ENCODE measurements at regions not wholly inside any gene's neighbourhood (a gene's known extent, or its start where the extent isn't known, plus 50 kb on each side); places are given as distances from the start of the nearest gene placed in this dataset.

GRCh38 chr3:68129065-68129464 is 474.7 kb upstream of the SUCLG2 start:
- no peak for DNase-seq (ENCODE audit: low read depth in 1 of 2, low spot score in 1 of 2)
- no peaks in the 10 kb centered on the region for H3K9me3 ChIP-seq (ENCODE audit: low read depth)
- no peak overlapping the region for H3K4me3 ChIP-seq
- no peaks in the 10 kb centered on the region for H3K27me3 ChIP-seq
- no peak for TF ChIP-seq CTCF (IDR thresholded peaks at IDR 0.05; ENCODE audit: low read depth, low read length)
- no peaks in the 10 kb centered on the region for H3K36me3 ChIP-seq
- no peaks in the 10 kb centered on the region for H3K4me1 ChIP-seq (ENCODE audit: low read depth)
- no peak overlapping the region for H3K27ac ChIP-seq

- no peak for TF ChIP-seq CTCF (IDR thresholded peaks at IDR 0.05; ENCODE audit: low read depth, low read length)
- DNase-seq (ENCODE audit: low read depth in 1 of 2, low spot score in 1 of 2), result no peak
- no peaks in the 10 kb centered on the region for H3K36me3 ChIP-seq
- no peak overlapping the region for H3K27ac ChIP-seq
- no peak overlapping the region for H3K4me3 ChIP-seq
- no peaks in the 10 kb centered on the region for H3K4me1 ChIP-seq (ENCODE audit: low read depth)
- no peaks in the 10 kb centered on the region for H3K9me3 ChIP-seq (ENCODE audit: low read depth)
- H3K27me3 ChIP-seq, result no peaks in the 10 kb centered on the region
These were observed 468.8 kb upstream of the SUCLG2 start for GRCh38 chr3:68123231-68123630.

- TF ChIP-seq CTCF (IDR thresholded peaks at IDR 0.05; ENCODE audit: low read depth, low read length), result no peak
- DNase-seq (ENCODE audit: low read depth in 1 of 2, low spot score in 1 of 2), result no peak
- Histone ChIP-seq H3K9me3 (ENCODE audit: low read depth) (no peaks in the 10 kb centered on the region), H3K36me3 (no peaks in the 10 kb centered on the region), H3K4me1 (ENCODE audit: low read depth) (no peaks in the 10 kb centered on the region), H3K4me3 (no peak overlapping the region), H3K27me3 (no peaks in the 10 kb centered on the region), H3K27ac (no peak overlapping the region)
These were observed 466.9 kb upstream of the SUCLG2 start for GRCh38 chr3:68121287-68121686.

GRCh38 chr3:68116580-68116979 is 462.2 kb upstream of the SUCLG2 start:
- H3K4me3 ChIP-seq, result no peak overlapping the region
- TF ChIP-seq CTCF (IDR thresholded peaks at IDR 0.05; ENCODE audit: low read depth, low read length), result no peak
- no peaks in the 10 kb centered on the region for H3K36me3 ChIP-seq

GRCh38 chr3:68103811-68104210 is 449.4 kb upstream of the SUCLG2 start:
- Histone ChIP-seq H3K36me3 (no peaks in the 10 kb centered on the region), H3K4me1 (ENCODE audit: low read depth) (no peaks in the 10 kb centered on the region), H3K27ac (no peak overlapping the region), H3K4me3 (no peak overlapping the region), H3K9me3 (ENCODE audit: low read depth) (no peaks in the 10 kb centered on the region), H3K27me3 (no peaks in the 10 kb centered on the region)
- TF ChIP-seq CTCF (IDR thresholded peaks at IDR 0.05; ENCODE audit: low read depth, low read length), result no peak
- DNase-seq (ENCODE audit: low read depth in 1 of 2, low spot score in 1 of 2), result no peak

More at GRCh38 chr3:68116580-68116979, 462.2 kb upstream of the SUCLG2 start:
- Histone ChIP-seq H3K4me1 (ENCODE audit: low read depth) (no peaks in the 10 kb centered on the region), H3K27ac (no peak overlapping the region), H3K27me3 (no peaks in the 10 kb centered on the region), H3K9me3 (ENCODE audit: low read depth) (no peaks in the 10 kb centered on the region)
- DNase-seq (ENCODE audit: low read depth in 1 of 2, low spot score in 1 of 2), result no peak

GRCh38 chr3:68090571-68090970 is 436.2 kb upstream of the SUCLG2 start:
- no peaks in the 10 kb centered on the region for H3K36me3 ChIP-seq
- H3K27ac ChIP-seq, result no peak overlapping the region
- no peaks in the 10 kb centered on the region for H3K4me1 ChIP-seq (ENCODE audit: low read depth)
- no peak for DNase-seq (ENCODE audit: low read depth in 1 of 2, low spot score in 1 of 2)
- H3K27me3 ChIP-seq, result no peaks in the 10 kb centered on the region
- no peak overlapping the region for H3K4me3 ChIP-seq
- no peaks in the 10 kb centered on the region for H3K9me3 ChIP-seq (ENCODE audit: low read depth)
- TF ChIP-seq CTCF (IDR thresholded peaks at IDR 0.05; ENCODE audit: low read depth, low read length), result no peak
